GM23338 (cell line): ENCODE measurements at regions not wholly inside any gene's neighbourhood (a gene's known extent, or its start where the extent isn't known, plus 50 kb on each side); places are given as distances from the start of the nearest gene placed in this dataset.

Experiments
- ATAC-seq: fragments of 200-7000 bp; cut with Tn5 transposase; 3 replicates; pipeline ENCODE4 v1.9.1; 2020
- DNase-seq: peaks from one replicate; pipeline ENCODE4 v3.0.0-alpha.2; 2015; ENCODE audit warnings: low spot score
- H2AFZ ChIP-seq: fragments of 200-600 bp; sonication (generic); 2 replicates; pipeline ENCODE4 v1.8.0; 2016; ENCODE audit warnings: antibody characterized with exemption, mild to moderate bottlenecking, moderate library complexity
- H3F3A ChIP-seq: fragments of 200-600 bp; sonication (generic); replicated peaks from 2 replicates; pipeline ENCODE4 v1.8.0; 2017; ENCODE audit warnings: antibody characterized with exemption, mixed run types, low read depth
- H3K27ac ChIP-seq: fragments of 200-600 bp; sonication (generic); 2 replicates; pipeline ENCODE4 v1.6.1; 2016; ENCODE audit warnings: low read depth
- H3K27me3 ChIP-seq: fragments of 200-600 bp; sonication (generic); 2 replicates; pipeline ENCODE4 v1.8.0; 2016; ENCODE audit warnings: mild to moderate bottlenecking, mixed run types, moderate library complexity; ENCODE audit not compliant: insufficient read depth
- H3K36me3 ChIP-seq: fragments of 200-600 bp; sonication (generic); 2 replicates; pipeline ENCODE4 v1.8.0; 2016; ENCODE audit warnings: mild to moderate bottlenecking; ENCODE audit not compliant: insufficient read depth
- H3K4me1 ChIP-seq: fragments of 200-600 bp; sonication (generic); 2 replicates; pipeline ENCODE4 v1.8.0; 2016; ENCODE audit warnings: mild to moderate bottlenecking, moderate library complexity; ENCODE audit not compliant: insufficient read depth
- H3K4me2 ChIP-seq: fragments of 200-600 bp; sonication (generic); 2 replicates; pipeline ENCODE4 v1.7.1; 2017; ENCODE audit warnings: mixed run types
- H3K4me3 ChIP-seq: fragments of 200-600 bp; sonication (generic); 2 replicates; pipeline ENCODE4 v1.6.1; 2016; ENCODE audit warnings: mixed run types
- H3K79me2 ChIP-seq: fragments of 200-600 bp; sonication (generic); replicated peaks from 2 replicates; pipeline ENCODE4 v1.8.0; 2017; ENCODE audit warnings: mild to moderate bottlenecking; ENCODE audit not compliant: insufficient read depth
- H3K9me2 ChIP-seq: fragments of 200-600 bp; sonication (generic); 2 replicates; pipeline ENCODE4 v1.8.0; 2017; ENCODE audit not compliant: insufficient read depth
- H4K20me1 ChIP-seq: fragments of 200-600 bp; sonication (generic); replicated peaks from 2 replicates; pipeline ENCODE4 v1.8.0; 2017; ENCODE audit warnings: mild to moderate bottlenecking; ENCODE audit not compliant: insufficient read depth
- H3K27ac Mint-ChIP-seq: 2 replicates; pipeline ENCODE4 v1.8.0; 2020; ENCODE audit warnings: inconsistent platforms, mild to moderate bottlenecking, moderate library complexity, mixed read lengths
- H3K27me3 Mint-ChIP-seq: 3 replicates; pipeline ENCODE4 v1.8.0; 2022; ENCODE audit warnings: low read depth, mild to moderate bottlenecking, moderate library complexity, mixed read lengths, inconsistent platforms; ENCODE audit not compliant: insufficient read depth, poor library complexity
- H3K36me3 Mint-ChIP-seq: 3 replicates; pipeline ENCODE4 v1.8.0; 2021; ENCODE audit warnings: low read depth, mild to moderate bottlenecking, inconsistent platforms, moderate library complexity, mixed read lengths
- H3K4me1 Mint-ChIP-seq: 3 replicates; pipeline ENCODE4 v1.8.0; 2020; ENCODE audit warnings: mild to moderate bottlenecking, inconsistent platforms, mixed read lengths
- H3K4me3 Mint-ChIP-seq: 3 replicates; pipeline ENCODE4 v1.8.0; 2021; ENCODE audit warnings: moderate library complexity, mild to moderate bottlenecking, inconsistent platforms, mixed read lengths
- H3K9me3 Mint-ChIP-seq: 3 replicates; pipeline ENCODE4 v1.8.0; 2020; ENCODE audit warnings: moderate library complexity, mild to moderate bottlenecking, inconsistent platforms, mixed read lengths
- CREB1 ChIP-seq: fragments of 250-450 bp; sonication (Bioruptor Pico); IDR thresholded peaks from 2 replicates; pipeline ENCODE4 v1.5.0; 2020; ENCODE audit warnings: low read depth, mild to moderate bottlenecking, moderate library complexity
- ETS1 ChIP-seq: IDR thresholded peaks from 2 replicates; pipeline ENCODE4 v1.6.1; 2016; ENCODE audit warnings: antibody characterized with exemption
- EZH2 ChIP-seq: fragments of 200-600 bp; sonication (generic); IDR thresholded peaks from one replicate; pipeline ENCODE4 v1.8.0; 2017; ENCODE audit warnings: antibody characterized with exemption, mild to moderate bottlenecking, low read depth; ENCODE audit not compliant: unreplicated experiment
- JUNB ChIP-seq: IDR thresholded peaks from one replicate; pipeline ENCODE4 v1.6.1; 2016; ENCODE audit warnings: antibody characterized with exemption; ENCODE audit not compliant: unreplicated experiment
- NANOG ChIP-seq: IDR thresholded peaks from 2 replicates; pipeline ENCODE4 v1.6.1; 2016; ENCODE audit warnings: antibody characterized with exemption, borderline replicate concordance
- POLR2AphosphoS5 ChIP-seq: IDR thresholded peaks from 2 replicates; pipeline ENCODE4 v1.6.1; 2016; ENCODE audit warnings: antibody characterized with exemption, low read depth
- REST ChIP-seq: IDR thresholded peaks from one replicate; pipeline ENCODE4 v1.6.1; 2018; ENCODE audit warnings: antibody characterized with exemption; ENCODE audit not compliant: unreplicated experiment
- ZNF114 ChIP-seq: fragments of 250-450 bp; sonication (Bioruptor Pico); IDR thresholded peaks from 2 replicates; pipeline ENCODE4 v1.5.0; 2020; ENCODE audit warnings: mild to moderate bottlenecking, moderate library complexity
- ZNF331 ChIP-seq: fragments of 250-450 bp; sonication (Bioruptor Pico); IDR thresholded peaks from 2 replicates; pipeline ENCODE4 v1.5.0; 2020; ENCODE audit warnings: low read depth, mild to moderate bottlenecking, moderate library complexity
- TF ChIP-seq, protein P1 (sequence below), 2 experiments: fragments of 200-600 bp in 1 of 2; sonication (generic) in 1 of 2; conservative IDR thresholded peaks; 2 replicates each; pipeline versions ENCODE4 v1.5.1 to v1.6.1; 2016 to 2017; ENCODE audit warnings: antibody characterized with exemption in 2 of 2, low read depth in 2 of 2, mild to moderate bottlenecking in 2 of 2, moderate library complexity in 1 of 2
- TF ChIP-seq, protein P2 (sequence below): fragments of 250-450 bp; sonication (Bioruptor Pico); IDR thresholded peaks from 2 replicates; pipeline ENCODE4 v1.5.0; 2020; ENCODE audit warnings: mild to moderate bottlenecking, moderate library complexity

DNA sequence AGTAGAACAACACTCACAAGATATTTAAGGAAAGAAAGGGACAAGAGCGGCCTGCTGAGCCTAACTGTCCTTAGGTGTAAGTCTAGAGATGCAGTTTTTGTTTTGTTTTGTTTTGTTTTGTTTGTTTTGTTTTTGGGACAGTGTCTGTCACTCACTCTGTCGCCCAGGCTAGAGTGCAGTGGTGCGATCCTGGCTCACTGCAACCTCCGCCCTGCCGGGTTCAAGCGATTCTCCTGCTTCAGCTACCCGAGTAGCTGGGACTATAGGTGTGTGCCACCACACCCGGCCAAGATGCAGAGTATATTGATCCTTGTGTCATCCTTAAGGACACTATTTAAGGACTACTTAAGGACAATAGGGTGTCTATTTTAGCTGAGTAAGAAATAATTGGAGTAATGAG is 84.1 kb upstream of the PARD3 start:
- Histone ChIP-seq H3K4me3 (no peak overlapping the region), H3K9me2 (no peaks in the 10 kb centered on the region), H3K4me1 (no peaks in the 10 kb centered on the region), H2AFZ (no peak overlapping the region), H3F3A (no peaks in the 10 kb centered on the region), H3K27ac (no peak overlapping the region), H3K79me2 (no peaks in the 10 kb centered on the region), H3K27me3 (no peaks in the 10 kb centered on the region), H3K36me3 (no peaks in the 10 kb centered on the region), H3K4me2 (no peak overlapping the region), H4K20me1 (no peaks in the 10 kb centered on the region)
- no peak for DNase-seq
- H3K4me3 Mint-ChIP-seq: no peak overlapping the region
- H3K27ac Mint-ChIP-seq: no peak overlapping the region
- H3K4me1 Mint-ChIP-seq: no peaks in the 10 kb centered on the region
- ATAC-seq: no peak
- no peaks in the 10 kb centered on the region for H3K9me3 Mint-ChIP-seq
- no peaks in the 10 kb centered on the region for H3K36me3 Mint-ChIP-seq
- no peak for TF ChIP-seq REST
- no peaks in the 10 kb centered on the region for H3K27me3 Mint-ChIP-seq

- no peak for ATAC-seq
- TF ChIP-seq, protein P1, sequence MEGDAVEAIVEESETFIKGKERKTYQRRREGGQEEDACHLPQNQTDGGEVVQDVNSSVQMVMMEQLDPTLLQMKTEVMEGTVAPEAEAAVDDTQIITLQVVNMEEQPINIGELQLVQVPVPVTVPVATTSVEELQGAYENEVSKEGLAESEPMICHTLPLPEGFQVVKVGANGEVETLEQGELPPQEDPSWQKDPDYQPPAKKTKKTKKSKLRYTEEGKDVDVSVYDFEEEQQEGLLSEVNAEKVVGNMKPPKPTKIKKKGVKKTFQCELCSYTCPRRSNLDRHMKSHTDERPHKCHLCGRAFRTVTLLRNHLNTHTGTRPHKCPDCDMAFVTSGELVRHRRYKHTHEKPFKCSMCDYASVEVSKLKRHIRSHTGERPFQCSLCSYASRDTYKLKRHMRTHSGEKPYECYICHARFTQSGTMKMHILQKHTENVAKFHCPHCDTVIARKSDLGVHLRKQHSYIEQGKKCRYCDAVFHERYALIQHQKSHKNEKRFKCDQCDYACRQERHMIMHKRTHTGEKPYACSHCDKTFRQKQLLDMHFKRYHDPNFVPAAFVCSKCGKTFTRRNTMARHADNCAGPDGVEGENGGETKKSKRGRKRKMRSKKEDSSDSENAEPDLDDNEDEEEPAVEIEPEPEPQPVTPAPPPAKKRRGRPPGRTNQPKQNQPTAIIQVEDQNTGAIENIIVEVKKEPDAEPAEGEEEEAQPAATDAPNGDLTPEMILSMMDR (conservative IDR thresholded peaks at IDR 0.05; ENCODE audit: low read depth in 2 of 2): no peak
- TF ChIP-seq, protein P2, sequence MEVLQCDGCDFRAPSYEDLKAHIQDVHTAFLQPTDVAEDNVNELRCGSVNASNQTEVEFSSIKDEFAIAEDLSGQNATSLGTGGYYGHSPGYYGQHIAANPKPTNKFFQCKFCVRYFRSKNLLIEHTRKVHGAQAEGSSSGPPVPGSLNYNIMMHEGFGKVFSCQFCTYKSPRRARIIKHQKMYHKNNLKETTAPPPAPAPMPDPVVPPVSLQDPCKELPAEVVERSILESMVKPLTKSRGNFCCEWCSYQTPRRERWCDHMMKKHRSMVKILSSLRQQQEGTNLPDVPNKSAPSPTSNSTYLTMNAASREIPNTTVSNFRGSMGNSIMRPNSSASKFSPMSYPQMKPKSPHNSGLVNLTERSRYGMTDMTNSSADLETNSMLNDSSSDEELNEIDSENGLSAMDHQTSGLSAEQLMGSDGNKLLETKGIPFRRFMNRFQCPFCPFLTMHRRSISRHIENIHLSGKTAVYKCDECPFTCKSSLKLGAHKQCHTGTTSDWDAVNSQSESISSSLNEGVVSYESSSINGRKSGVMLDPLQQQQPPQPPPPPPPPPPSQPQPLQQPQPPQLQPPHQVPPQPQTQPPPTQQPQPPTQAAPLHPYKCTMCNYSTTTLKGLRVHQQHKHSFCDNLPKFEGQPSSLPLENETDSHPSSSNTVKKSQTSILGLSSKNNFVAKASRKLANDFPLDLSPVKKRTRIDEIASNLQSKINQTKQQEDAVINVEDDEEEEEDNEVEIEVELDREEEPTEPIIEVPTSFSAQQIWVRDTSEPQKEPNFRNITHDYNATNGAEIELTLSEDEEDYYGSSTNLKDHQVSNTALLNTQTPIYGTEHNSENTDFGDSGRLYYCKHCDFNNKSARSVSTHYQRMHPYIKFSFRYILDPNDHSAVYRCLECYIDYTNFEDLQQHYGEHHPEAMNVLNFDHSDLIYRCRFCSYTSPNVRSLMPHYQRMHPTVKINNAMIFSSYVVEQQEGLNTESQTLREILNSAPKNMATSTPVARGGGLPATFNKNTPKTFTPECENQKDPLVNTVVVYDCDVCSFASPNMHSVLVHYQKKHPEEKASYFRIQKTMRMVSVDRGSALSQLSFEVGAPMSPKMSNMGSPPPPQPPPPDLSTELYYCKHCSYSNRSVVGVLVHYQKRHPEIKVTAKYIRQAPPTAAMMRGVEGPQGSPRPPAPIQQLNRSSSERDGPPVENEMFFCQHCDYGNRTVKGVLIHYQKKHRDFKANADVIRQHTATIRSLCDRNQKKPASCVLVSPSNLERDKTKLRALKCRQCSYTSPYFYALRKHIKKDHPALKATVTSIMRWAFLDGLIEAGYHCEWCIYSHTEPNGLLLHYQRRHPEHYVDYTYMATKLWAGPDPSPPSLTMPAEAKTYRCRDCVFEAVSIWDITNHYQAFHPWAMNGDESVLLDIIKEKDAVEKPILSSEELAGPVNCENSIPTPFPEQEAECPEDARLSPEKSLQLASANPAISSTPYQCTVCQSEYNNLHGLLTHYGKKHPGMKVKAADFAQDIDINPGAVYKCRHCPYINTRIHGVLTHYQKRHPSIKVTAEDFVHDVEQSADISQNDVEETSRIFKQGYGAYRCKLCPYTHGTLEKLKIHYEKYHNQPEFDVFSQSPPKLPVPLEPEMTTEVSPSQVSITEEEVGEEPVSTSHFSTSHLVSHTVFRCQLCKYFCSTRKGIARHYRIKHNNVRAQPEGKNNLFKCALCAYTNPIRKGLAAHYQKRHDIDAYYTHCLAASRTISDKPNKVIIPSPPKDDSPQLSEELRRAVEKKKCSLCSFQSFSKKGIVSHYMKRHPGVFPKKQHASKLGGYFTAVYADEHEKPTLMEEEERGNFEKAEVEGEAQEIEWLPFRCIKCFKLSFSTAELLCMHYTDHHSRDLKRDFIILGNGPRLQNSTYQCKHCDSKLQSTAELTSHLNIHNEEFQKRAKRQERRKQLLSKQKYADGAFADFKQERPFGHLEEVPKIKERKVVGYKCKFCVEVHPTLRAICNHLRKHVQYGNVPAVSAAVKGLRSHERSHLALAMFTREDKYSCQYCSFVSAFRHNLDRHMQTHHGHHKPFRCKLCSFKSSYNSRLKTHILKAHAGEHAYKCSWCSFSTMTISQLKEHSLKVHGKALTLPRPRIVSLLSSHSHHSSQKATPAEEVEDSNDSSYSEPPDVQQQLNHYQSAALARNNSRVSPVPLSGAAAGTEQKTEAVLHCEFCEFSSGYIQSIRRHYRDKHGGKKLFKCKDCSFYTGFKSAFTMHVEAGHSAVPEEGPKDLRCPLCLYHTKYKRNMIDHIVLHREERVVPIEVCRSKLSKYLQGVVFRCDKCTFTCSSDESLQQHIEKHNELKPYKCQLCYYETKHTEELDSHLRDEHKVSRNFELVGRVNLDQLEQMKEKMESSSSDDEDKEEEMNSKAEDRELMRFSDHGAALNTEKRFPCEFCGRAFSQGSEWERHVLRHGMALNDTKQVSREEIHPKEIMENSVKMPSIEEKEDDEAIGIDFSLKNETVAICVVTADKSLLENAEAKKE: no peak
- TF ChIP-seq ETS1: no peak
- no peak for TF ChIP-seq JUNB
- TF ChIP-seq ZNF114: no peak
- no peak for TF ChIP-seq NANOG
- TF ChIP-seq ZNF331: no peak
- TF ChIP-seq CREB1: no peak
- TF ChIP-seq POLR2AphosphoS5: no peak
- no peak for TF ChIP-seq EZH2
Observed at GRCh38 chr10:34895977-34896376, 80.9 kb upstream of the PARD3 start.

More at GRCh38 chr10:34895977-34896376, 80.9 kb upstream of the PARD3 start:
- no peak overlapping the region for H3K27ac Mint-ChIP-seq
- no peak for DNase-seq
- H3K9me3 Mint-ChIP-seq: no peaks in the 10 kb centered on the region
- Histone ChIP-seq H3K4me1 (no peaks in the 10 kb centered on the region), H3K4me3 (no peak overlapping the region), H4K20me1 (no peaks in the 10 kb centered on the region), H3K79me2 (no peaks in the 10 kb centered on the region), H2AFZ (no peak overlapping the region), H3K27ac (no peak overlapping the region), H3F3A (no peaks in the 10 kb centered on the region), H3K27me3 (no peaks in the 10 kb centered on the region), H3K4me2 (no peak overlapping the region), H3K36me3 (no peaks in the 10 kb centered on the region), H3K9me2 (no peaks in the 10 kb centered on the region)
- H3K36me3 Mint-ChIP-seq: no peaks in the 10 kb centered on the region
- no peak overlapping the region for H3K4me3 Mint-ChIP-seq
- H3K4me1 Mint-ChIP-seq: peaks cover 4% of the 10 kb centered on the region; the same call in 1 of the 3 replicates
- H3K27me3 Mint-ChIP-seq: no peaks in the 10 kb centered on the region
